ENCODE measurements at regions not wholly inside any gene's neighbourhood (a gene's known extent, or its start where the extent isn't known, plus 50 kb on each side); places are given as distances from the start of the nearest gene placed in this dataset.
"Not testable (repeated sequence)": the region's sequence is repeated elsewhere in the genome, so short reads cannot be mapped to it uniquely, and the experiment has no call there.

GRCh38 chr10:28177944-28178637, 124.8 kb downstream of the MPP7 start (continued):
- no peak for TF ChIP-seq UBTF (IDR thresholded peaks at IDR 0.05; ENCODE audit: borderline replicate concordance in 1 of 2, low read depth in 2 of 2, low read length in 2 of 2)
- TF ChIP-seq FUS (optimal IDR thresholded peaks at IDR 0.05; ENCODE audit: low read depth, low read length) = no peak
- no peak for TF ChIP-seq JUN (IDR thresholded peaks at IDR 0.05; ENCODE audit: borderline replicate concordance, low read depth, low read length)
- no peak for TF ChIP-seq JUN (CRISPR knock-in tag; IDR thresholded peaks at IDR 0.05; ENCODE audit: borderline replicate concordance)

GRCh38 chr10:28176498-28176897, 126.4 kb downstream of the MPP7 start:
- DNase-seq (ENCODE audit: extremely low read depth in 1 of 4, low spot score in 3 of 4); H3K4me2 ChIP-seq (ENCODE audit: insufficient read depth, low read length); H3K4me1 ChIP-seq (replicated peaks in 1 of 2; ENCODE audit: control insufficient read depth in 2 of 2, insufficient read depth in 2 of 2, low read length in 2 of 2); H3K36me3 ChIP-seq (ENCODE audit: control insufficient read depth, insufficient read depth, low read length); H4K20me1 ChIP-seq (replicated peaks; ENCODE audit: control insufficient read depth, insufficient read depth, low read length); H3K9me1 ChIP-seq (ENCODE audit: control insufficient read depth, insufficient read depth, low read length); H3K4me3 ChIP-seq; H3K27me3 ChIP-seq (ENCODE audit: control insufficient read depth in 2 of 2, insufficient read depth in 2 of 2, low read length in 2 of 2); ATAC-seq; FAIRE-seq; H3K9ac ChIP-seq (ENCODE audit: insufficient read depth in 1 of 2, low read depth in 2 of 2, low read length in 2 of 2); H3K27ac ChIP-seq (ENCODE audit: extremely low read depth, low read depth, low read length); POLR2A ChIA-PET; H3K9me3 ChIP-seq (replicated peaks; ENCODE audit: control insufficient read depth, insufficient read depth, low read depth, low read length); H3K79me2 ChIP-seq (ENCODE audit: control insufficient read depth, insufficient read depth, low read length); BruUV-seq (replicated peaks); CTCF ChIA-PET (ENCODE audit: low intra/inter-chr PET ratio); H2AFZ ChIP-seq (ENCODE audit: low read depth, low read length): not testable (repeated sequence)
- in situ Hi-C loops (cut with MboI) (loop anchor here (25.0 kb wide), 1 partner anchor 614 kb away; no protein-coding TSS in a partner anchor), intact Hi-C loops (cut with micrococcal nuclease) (loop anchor here (5.0 to 10.0 kb wide), 2 partner anchors 729 to 802 kb away; no protein-coding TSS in a partner anchor)
- 0% methylated on average over 1 of the region's 4 CpGs for WGBS (ENCODE audit: insufficient coverage, low coverage, missing lambda C conversion rate)
